GM12864 (cell line): ENCODE measurements at regions not wholly inside any gene's neighbourhood (a gene's known extent, or its start where the extent isn't known, plus 50 kb on each side); places are given as distances from the start of the nearest gene placed in this dataset.
"Not testable (repeated sequence)": the region's sequence is repeated elsewhere in the genome, so short reads cannot be mapped to it uniquely, and the experiment has no call there.

Experiments used
- DNase-seq: peaks from one replicate; pipeline ENCODE4 v3.0.0-alpha.2; 2011; ENCODE audit warnings: low read depth
- H3K4me3 ChIP-seq: 2 replicates; pipeline ENCODE4 v1.5.1; 2011; ENCODE audit warnings: mild to moderate bottlenecking, low read depth, low read length, control low read depth
- TF ChIP-seq, protein P1 (sequence below): IDR thresholded peaks from 2 replicates; pipeline ENCODE4 v1.5.1; 2011; ENCODE audit warnings: low read depth, mild to moderate bottlenecking, moderate library complexity, low read length, control low read depth, inconsistent platforms; ENCODE audit errors: missing control alignments

DNA sequence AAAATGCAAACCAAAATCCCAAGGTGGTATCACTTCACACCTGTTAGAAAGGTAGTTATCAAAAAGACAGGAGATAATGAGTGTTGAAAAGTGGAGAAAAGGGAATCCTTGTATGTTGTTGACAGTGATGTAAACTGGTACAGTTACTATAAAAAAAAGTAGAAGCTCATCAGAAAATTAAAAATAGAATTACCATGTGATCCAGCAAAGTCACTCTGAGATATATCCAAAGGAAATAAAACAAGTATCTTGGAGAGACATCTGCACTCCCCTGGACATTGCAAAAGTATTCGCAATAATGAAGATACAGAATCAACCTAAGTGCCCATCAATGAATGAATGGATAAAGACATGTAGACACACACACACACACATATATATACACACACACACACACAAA lies 208.3 kb upstream of the PIEZO2 start:
- DNase-seq: no peak
- H3K4me3 ChIP-seq: no peak overlapping the region
- TF ChIP-seq, protein P1, sequence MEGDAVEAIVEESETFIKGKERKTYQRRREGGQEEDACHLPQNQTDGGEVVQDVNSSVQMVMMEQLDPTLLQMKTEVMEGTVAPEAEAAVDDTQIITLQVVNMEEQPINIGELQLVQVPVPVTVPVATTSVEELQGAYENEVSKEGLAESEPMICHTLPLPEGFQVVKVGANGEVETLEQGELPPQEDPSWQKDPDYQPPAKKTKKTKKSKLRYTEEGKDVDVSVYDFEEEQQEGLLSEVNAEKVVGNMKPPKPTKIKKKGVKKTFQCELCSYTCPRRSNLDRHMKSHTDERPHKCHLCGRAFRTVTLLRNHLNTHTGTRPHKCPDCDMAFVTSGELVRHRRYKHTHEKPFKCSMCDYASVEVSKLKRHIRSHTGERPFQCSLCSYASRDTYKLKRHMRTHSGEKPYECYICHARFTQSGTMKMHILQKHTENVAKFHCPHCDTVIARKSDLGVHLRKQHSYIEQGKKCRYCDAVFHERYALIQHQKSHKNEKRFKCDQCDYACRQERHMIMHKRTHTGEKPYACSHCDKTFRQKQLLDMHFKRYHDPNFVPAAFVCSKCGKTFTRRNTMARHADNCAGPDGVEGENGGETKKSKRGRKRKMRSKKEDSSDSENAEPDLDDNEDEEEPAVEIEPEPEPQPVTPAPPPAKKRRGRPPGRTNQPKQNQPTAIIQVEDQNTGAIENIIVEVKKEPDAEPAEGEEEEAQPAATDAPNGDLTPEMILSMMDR: no peak

- H3K4me3 ChIP-seq, DNase-seq: not testable (repeated sequence)
Observed at GRCh38 chr18:11344576-11344975, 195.2 kb upstream of the PIEZO2 start.

DNA sequence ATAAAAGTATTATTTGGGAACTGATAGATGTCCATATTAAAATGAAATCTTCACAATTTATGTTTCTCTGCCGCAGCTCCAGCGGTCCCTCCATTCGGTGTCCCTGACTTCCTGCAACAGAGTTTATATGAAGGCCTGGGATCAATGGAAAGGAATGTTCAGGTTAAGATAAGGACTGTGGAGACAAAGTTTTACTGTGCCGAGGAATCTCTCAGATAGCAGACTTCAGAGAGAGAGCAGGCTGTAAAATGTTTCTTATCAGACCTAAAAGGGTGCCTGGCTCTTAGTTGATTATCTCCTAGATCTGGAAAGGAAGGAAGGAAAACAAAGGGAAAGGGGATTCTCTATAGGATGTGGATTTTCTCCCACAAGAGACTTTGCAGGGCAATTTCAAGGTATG lies 193.7 kb upstream of the PIEZO2 start:
- H3K4me3 ChIP-seq: no peak overlapping the region
- TF ChIP-seq, protein P1: no peak
- DNase-seq: no peak

DNA sequence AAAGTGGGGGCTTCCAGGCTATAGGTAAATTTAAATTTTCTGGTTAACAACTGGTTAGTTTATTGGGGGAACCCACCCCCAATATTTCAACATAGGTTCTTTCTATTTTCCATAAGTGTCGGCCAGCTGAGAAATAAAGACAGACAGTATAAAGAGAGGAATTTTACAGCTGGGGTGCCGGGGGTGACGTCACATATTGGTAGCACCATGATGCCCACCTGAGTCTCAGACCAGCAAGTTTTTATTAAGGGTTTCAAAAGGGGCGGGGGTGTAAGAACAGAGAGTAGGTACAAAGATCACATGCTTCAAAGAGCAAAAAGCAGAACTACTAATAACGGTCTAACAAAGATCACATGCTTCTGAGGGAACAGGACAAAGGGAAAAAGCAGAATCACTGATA lies 192.7 kb upstream of the PIEZO2 start:
- DNase-seq, H3K4me3 ChIP-seq: not testable (repeated sequence)

DNA sequence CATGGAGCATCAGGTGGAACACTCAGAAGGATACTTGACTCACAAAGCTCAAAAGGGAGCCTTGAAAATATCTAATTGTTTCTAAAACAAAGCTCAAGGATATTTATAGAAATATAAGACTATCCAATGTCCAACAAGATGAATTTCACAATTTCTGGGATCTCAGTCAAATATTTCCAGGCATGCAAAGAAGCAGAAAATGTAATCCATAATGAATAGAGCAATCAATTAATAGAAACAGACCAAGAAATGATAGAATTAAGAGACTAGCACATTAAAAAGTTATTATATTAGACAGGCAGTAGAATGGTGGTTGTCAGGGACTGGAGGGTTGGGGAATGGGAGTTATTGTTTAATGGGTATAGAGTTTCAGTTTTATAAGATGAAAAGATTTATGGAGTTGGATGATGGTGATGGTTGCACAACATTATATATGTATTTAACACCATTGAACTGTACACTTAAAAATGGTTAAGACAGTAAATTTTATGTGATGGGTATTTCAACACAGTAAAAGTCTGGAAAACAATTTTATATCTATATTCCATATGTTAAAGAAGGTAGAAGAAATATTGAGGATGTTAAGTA lies 189.9 kb upstream of the PIEZO2 start:
- TF ChIP-seq, protein P1: no peak
- DNase-seq: no peak
- H3K4me3 ChIP-seq: no peak overlapping the region

- DNase-seq: no peak
Observed at GRCh38 chr18:11336241-11336640, 186.9 kb upstream of the PIEZO2 start.

DNA sequence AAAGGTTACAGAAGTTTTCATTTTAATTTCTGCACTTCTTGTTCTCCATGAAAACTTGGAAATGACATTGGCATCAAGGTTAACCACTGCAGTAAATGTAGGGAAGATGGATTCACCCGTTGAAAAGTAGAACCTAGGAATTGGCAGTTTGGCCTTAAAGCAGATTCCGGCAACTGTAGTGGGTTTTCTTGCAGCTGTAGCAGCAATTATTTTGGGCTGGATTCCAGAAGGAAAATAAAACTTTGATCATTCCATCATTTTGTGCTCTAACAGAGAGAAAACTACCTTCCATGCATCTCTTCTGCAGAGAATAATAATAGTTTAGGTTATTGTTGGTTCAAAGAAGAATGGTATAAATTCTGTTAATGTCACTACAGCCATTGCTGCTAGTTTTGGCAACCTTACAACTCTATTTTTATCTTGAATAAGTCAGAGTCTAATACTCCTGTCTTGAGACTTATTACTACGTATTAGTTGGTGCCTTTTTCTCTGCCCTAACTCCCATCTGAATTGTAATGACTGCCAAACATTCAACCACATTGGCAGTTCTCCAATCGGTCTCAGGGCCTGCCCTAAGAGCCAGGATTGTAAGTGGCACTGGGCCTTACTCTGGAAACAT lies 178.1 kb upstream of the PIEZO2 start:
- TF ChIP-seq, protein P1: no peak
- no peak overlapping the region for H3K4me3 ChIP-seq
- no peak for DNase-seq

More at GRCh38 chr18:11336241-11336640, 186.9 kb upstream of the PIEZO2 start:
- H3K4me3 ChIP-seq: no peak overlapping the region
- TF ChIP-seq, protein P1: no peak
